ENCODE measurements at regions not wholly inside any gene's neighbourhood (a gene's known extent, or its start where the extent isn't known, plus 50 kb on each side); places are given as distances from the start of the nearest gene placed in this dataset.

DNA sequence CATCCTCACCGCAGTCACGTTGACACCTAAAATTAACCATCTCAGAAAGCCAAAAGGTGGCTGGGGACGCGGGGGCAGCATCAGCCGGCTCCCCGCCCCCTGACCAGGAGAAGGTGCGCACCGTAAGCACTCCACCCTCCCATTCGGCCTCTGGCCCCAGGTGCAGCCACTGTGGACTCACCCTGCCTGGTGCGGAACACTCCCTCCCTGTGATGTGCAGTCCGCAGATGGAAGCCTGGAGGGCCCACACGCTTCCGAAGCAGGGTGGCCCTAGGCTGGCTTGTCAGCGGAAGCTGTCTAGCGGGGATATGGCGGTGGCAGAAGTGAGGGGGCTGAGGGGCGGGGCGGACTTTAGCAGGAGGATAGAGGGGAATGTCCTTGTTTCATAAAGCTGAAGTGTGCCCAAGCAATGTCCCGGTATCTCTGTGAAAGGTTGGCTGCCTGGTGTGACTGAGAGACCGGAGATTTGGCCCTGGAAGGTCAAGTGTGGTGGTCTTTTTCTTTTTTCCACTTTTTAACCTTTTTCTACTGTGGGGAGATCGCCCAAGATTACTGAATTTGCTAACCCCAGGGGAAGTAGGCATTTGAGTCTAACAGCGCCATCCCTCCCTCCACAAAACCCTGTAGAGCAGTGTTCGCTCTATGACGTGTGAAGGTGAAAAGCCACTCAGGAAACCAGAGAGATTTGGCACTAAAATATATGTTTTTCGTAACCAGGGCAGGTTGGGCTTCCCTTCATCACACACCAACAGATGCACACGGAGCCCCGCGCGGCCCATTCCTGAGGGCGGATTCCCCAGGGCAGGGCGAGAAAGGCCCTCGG, 74.7 kb downstream of the CXCL12 start:
- DNase-seq (ENCODE audit: low read depth, low spot score) = no peak
- TF ChIP-seq, protein P1, sequence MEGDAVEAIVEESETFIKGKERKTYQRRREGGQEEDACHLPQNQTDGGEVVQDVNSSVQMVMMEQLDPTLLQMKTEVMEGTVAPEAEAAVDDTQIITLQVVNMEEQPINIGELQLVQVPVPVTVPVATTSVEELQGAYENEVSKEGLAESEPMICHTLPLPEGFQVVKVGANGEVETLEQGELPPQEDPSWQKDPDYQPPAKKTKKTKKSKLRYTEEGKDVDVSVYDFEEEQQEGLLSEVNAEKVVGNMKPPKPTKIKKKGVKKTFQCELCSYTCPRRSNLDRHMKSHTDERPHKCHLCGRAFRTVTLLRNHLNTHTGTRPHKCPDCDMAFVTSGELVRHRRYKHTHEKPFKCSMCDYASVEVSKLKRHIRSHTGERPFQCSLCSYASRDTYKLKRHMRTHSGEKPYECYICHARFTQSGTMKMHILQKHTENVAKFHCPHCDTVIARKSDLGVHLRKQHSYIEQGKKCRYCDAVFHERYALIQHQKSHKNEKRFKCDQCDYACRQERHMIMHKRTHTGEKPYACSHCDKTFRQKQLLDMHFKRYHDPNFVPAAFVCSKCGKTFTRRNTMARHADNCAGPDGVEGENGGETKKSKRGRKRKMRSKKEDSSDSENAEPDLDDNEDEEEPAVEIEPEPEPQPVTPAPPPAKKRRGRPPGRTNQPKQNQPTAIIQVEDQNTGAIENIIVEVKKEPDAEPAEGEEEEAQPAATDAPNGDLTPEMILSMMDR (IDR thresholded peaks at IDR 0.05; ENCODE audit: low read depth, low read length) = no peak
- ChIA-PET POLR2A (no interaction called here), CTCF (interaction anchor here (0.6 to 1.9 kb wide), 21 partner anchors 9 to 661 kb away, joined by 3 to 18 read pairs (median 5); partner anchors contain the start of gene ZNF32)
- no peak overlapping the region for H3K4me3 ChIP-seq (ENCODE audit: low read depth, low read length)
- H3K27me3 ChIP-seq (ENCODE audit: control insufficient read depth, insufficient read depth, low read length) = no peaks in the 10 kb centered on the region
- H3K27ac ChIP-seq (ENCODE audit: low read depth, low read length) = no peak overlapping the region
- H3K9me3 ChIP-seq (ENCODE audit: control insufficient read depth, insufficient read depth, low read length) = no peaks in the 10 kb centered on the region; the same call in 1 of the 2 replicates

DNA sequence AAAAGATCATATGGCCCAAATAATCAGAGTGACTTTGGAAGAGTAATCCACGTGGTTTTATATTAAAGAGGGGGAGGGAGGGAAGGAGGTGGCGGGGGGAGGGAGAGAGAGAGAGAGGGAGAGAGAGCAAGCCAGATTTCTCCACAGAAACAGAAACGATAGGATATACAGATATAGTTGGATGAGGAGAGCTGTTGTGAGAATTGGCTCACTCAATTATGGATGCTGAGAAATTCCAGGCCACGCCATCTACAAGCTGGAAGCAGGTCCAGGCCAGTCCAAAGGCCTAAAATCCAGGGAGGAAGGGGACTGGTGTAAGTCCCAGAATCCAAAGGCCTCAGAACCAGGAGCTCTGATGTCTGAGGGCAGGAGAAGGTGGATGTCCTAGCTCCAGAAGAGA, 75.5 kb downstream of the CXCL12 start:
- TF ChIP-seq, protein P1 (IDR thresholded peaks at IDR 0.05; ENCODE audit: low read depth, low read length) = no peak
- Histone ChIP-seq H3K9me3 (ENCODE audit: control insufficient read depth, insufficient read depth, low read length) (no peaks in the 10 kb centered on the region; the same call in 1 of the 2 replicates), H3K27me3 (ENCODE audit: control insufficient read depth, insufficient read depth, low read length) (no peaks in the 10 kb centered on the region), H3K4me3 (ENCODE audit: low read depth, low read length) (no peak overlapping the region), H3K27ac (ENCODE audit: low read depth, low read length) (no peak overlapping the region)
- ChIA-PET POLR2A (no interaction called here), CTCF (interaction anchor here (0.6 to 1.1 kb wide), 4 partner anchors 23 to 660 kb away, joined by 3 to 5 read pairs (median 4); partner anchors contain the start of gene ZNF32)
- no peak for DNase-seq (ENCODE audit: low read depth, low spot score)

DNA sequence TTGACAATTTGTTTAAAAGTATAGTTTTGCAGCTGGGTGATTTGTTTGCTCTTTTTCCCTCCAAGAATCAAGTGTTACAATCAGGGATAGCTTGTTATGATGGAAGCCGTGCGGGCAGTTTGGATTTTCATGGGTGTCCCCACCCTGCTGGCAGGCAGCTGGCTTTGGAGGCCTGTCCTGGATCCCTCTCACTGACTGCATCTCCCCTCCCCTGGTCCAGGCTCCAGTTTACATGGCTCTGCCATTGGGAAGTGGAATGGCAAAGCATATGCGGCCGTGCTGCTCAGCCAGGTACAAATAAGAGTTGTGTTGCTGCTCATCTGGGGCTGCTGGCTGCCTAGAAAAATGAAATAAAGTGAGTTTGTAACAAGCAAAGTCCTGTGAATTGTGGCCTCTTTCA, 76.0 kb downstream of the CXCL12 start:
- POLR2A ChIA-PET = no interaction called here
- no peak for DNase-seq (ENCODE audit: low read depth, low spot score)
- Histone ChIP-seq H3K27me3 (ENCODE audit: control insufficient read depth, insufficient read depth, low read length) (no peaks in the 10 kb centered on the region), H3K4me3 (ENCODE audit: low read depth, low read length) (no peak overlapping the region), H3K9me3 (ENCODE audit: control insufficient read depth, insufficient read depth, low read length) (peaks cover 2% of the 10 kb centered on the region), H3K27ac (ENCODE audit: low read depth, low read length) (no peak overlapping the region)
- TF ChIP-seq, protein P1 (IDR thresholded peaks at IDR 0.05; ENCODE audit: low read depth, low read length) = no peak
- CTCF ChIA-PET = interaction anchor here (0.7 to 1.1 kb wide), 3 partner anchors 22 to 556 kb away, joined by 3 to 5 read pairs (median 4); no protein-coding TSS in a partner anchor

DNA sequence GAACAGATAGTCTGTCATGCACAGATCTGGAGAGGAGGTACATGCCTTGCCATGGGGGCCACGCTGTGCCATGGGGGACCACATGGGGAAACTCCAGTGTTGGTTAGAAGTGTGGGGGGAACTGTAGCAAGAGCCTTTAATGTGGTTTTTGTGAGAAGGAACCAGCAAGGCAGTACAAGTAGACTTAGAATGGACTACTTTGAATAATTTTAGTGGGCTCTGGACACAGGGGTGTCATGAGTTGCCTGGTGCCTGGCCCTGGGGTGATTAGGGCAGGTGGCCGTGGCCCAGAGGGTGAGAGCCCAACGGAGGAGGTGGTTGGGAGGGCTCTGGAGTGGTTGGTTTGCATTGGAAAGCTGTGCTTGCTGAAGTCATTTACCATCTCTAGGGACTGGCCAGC, 77.2 kb downstream of the CXCL12 start:
- TF ChIP-seq, protein P1 (IDR thresholded peaks at IDR 0.05; ENCODE audit: low read depth, low read length) = no peak
- H3K4me3 ChIP-seq (ENCODE audit: low read depth, low read length) = no peak overlapping the region
- H3K27ac ChIP-seq (ENCODE audit: low read depth, low read length) = no peak overlapping the region
- ChIA-PET POLR2A (no interaction called here), CTCF (no interaction called here)
- H3K27me3 ChIP-seq (ENCODE audit: control insufficient read depth, insufficient read depth, low read length) = no peaks in the 10 kb centered on the region
- peaks cover 4% of the 10 kb centered on the region for H3K9me3 ChIP-seq (ENCODE audit: control insufficient read depth, insufficient read depth, low read length)
- no peak for DNase-seq (ENCODE audit: low read depth, low spot score)

DNA sequence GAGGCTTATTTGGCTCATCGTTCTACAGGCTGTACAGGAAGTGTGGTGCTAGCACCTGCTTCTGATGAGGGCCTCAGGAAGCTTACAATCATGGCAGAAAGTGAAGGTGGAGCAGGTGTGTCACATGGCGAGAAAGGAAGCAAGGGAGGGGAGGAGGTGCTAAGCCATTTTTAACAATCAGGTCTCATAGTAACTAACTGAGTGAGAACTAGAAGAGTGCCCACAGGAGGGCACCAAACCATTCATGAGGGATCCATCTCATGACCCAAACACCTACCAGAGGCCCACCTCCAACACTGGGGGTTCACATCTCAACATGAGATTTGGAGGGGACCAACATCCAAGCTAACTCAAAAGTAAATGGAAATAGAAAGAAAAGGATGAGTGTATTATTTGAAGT, 78.1 kb downstream of the CXCL12 start:
- CTCF ChIA-PET = interaction anchor here (0.6 to 1.5 kb wide), 2 partner anchors 24 to 80 kb away, joined by 3 to 4 read pairs; no protein-coding TSS in a partner anchor
- no peak for DNase-seq (ENCODE audit: low read depth, low spot score)
- H3K27ac ChIP-seq (ENCODE audit: low read depth, low read length) = no peak overlapping the region
- no peaks in the 10 kb centered on the region for H3K27me3 ChIP-seq (ENCODE audit: control insufficient read depth, insufficient read depth, low read length)
- POLR2A ChIA-PET = no interaction called here
- H3K9me3 ChIP-seq (ENCODE audit: control insufficient read depth, insufficient read depth, low read length) = peaks cover 4% of the 10 kb centered on the region
- H3K4me3 ChIP-seq (ENCODE audit: low read depth, low read length) = no peak overlapping the region
- TF ChIP-seq, protein P1 (IDR thresholded peaks at IDR 0.05; ENCODE audit: low read depth, low read length) = peak; percentile 19; the same call in 1 of the 2 replicates
